HG02870 (cell line): ENCODE measurements at regions not wholly inside any gene's neighbourhood (a gene's known extent, or its start where the extent isn't known, plus 50 kb on each side); places are given as distances from the start of the nearest gene placed in this dataset.

Experiments
- ATAC-seq: cut with Tn5 transposase; IDR thresholded peaks from one replicate; pipeline ENCODE4 v1.9.1; 2021; ENCODE audit warnings: mild to moderate bottlenecking, moderate library complexity; ENCODE audit not compliant: unreplicated experiment

DNA sequence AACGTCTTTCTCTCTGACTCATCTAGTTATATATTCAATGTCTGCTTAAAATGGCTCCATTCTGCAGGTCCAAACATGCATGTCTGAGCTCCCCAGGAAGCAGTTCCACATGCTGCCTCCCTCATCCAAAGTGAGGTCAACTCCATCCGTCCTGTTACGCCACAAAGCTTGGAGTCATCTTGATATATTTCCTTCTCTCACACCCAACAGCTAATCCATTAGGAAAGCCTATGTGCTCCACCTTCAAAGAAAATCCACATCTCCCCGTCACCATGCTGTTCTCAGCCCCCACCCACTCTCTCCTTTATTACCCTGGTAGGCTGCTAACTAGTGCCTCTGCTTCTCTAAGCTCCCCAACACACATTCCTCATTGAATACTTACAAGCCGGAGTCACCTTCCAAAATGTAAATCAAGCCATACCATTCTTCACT is 130.2 kb upstream of the SYNDIG1 start:
- no peak for ATAC-seq

DNA sequence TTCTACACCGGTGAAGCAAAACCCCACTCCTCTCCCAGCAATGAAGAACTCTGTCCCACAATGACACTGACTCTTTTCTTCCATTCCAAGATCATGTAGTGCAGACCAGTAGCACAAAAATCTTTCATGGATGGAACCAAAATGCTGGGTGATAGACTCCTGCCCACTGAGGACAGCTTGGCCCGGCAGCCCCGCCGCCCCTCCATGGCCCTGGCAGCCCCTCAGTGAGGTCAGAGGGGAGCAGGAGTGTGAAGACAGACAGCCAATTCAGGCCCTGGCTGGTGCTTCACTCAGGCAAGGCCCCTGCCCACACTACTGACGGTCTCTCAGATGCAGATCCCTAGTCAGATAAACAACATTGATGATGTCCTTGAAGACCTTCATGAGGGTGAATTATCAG is 131.9 kb upstream of the SYNDIG1 start:
- ATAC-seq: no peak

DNA sequence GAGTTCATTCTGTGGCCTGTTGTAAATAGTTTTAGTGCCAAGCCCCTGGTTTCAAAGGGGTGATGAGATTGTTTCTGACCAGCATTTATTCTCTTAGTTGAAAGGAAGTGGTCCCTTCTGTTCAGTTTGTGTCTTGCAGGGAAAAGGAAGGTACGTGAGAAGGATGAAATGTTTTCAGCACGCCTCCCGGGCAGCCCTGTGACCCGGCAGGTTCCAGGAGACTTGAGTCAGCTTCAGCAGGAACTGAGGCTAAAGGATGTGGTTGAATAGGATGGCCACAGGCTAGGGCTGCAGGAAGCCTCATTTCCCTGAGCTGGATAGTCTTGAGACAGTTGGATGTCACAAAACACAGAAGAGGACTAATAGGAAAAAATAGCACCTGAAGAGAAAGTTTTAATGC is 132.4 kb upstream of the SYNDIG1 start:
- no peak for ATAC-seq

DNA sequence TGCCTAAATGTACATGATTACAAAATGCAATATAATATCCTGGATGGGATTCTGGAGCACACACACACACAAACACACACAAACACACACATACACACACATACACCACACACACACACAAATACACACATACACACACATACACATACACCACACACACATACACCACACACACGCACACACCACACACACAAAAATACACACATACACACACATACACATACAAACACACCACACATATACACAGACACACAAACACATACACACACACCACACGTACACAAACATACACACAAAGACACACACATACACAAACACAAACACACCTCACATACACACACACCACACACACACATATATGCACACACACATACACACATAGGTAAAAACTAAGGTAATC is 134.6 kb upstream of the SYNDIG1 start:
- ATAC-seq: no peak

DNA sequence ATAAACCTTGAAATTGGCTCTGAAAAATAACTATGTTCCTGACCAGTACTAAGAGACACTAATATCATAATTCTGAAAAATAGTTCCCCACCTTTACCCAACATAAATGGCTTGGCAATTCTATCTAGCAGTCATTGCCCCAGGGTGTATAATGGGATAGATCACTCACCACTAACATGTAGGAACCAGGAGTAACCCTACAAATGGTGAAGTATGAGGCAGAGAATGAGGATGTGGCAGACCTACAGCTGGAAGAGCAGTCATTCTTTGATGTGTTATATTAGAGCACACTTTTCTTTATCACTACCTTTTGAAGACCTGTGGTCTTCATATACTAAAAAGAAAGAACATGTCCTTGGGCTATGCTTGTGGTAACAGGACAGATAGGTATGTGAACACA is 136.5 kb upstream of the SYNDIG1 start:
- no peak for ATAC-seq

DNA sequence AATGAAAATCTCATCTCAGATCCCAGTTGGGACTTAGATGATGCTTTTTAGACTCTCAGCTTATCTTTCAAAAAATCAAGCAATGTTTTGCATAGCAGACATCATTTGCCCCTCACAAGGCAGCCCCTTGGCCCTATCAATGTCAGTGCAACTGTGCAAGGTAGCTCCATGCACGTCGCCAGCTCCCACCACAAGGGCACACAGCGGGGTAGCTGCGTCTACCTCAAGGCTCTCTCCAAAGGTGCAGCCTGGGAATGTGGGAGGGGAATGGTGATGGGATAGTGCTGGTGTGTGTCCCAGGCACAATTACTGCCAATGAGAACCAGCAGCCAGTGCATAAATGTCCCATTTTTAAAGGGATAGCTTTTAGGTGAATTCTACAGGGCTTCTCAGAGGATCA is 137.5 kb upstream of the SYNDIG1 start:
- ATAC-seq: no peak

DNA sequence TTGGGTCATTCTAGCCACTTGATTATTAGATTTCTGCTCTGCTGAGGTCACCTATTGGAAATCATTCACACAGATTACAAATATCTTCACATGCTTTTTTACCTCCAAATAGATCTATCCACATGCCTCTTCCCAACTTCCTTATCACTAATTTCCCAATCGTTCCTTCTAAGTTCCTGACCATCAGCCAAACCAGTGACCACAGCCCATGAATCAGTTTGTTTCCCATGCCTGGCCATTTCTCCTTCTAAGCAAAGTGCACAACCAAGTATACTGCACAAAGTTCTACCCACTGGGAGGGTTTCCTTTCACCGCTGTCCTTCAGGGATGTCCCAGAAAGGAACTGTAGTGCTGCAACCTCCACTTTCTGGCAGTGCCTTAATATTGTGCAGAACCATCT is 140.5 kb upstream of the SYNDIG1 start:
- ATAC-seq: no peak

DNA sequence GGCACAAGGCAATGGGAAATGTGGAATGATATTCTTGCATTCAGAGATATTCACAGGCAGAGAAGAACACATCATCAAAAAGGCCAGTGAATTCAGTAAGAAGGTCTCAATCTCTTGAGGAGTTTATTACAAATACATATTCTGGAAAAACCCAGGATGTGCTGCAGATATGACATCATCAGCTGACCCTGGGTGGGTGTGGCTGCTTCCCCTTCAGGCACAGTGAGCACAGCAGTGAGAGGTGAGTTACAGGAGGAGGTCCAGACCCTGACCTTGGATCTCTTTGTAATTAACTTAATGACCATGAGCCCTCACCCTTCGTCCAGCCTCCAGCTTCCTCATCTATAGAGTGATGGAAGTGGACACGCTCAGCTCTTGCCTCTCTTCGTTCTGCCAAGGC is 147.5 kb upstream of the SYNDIG1 start:
- ATAC-seq: no peak

DNA sequence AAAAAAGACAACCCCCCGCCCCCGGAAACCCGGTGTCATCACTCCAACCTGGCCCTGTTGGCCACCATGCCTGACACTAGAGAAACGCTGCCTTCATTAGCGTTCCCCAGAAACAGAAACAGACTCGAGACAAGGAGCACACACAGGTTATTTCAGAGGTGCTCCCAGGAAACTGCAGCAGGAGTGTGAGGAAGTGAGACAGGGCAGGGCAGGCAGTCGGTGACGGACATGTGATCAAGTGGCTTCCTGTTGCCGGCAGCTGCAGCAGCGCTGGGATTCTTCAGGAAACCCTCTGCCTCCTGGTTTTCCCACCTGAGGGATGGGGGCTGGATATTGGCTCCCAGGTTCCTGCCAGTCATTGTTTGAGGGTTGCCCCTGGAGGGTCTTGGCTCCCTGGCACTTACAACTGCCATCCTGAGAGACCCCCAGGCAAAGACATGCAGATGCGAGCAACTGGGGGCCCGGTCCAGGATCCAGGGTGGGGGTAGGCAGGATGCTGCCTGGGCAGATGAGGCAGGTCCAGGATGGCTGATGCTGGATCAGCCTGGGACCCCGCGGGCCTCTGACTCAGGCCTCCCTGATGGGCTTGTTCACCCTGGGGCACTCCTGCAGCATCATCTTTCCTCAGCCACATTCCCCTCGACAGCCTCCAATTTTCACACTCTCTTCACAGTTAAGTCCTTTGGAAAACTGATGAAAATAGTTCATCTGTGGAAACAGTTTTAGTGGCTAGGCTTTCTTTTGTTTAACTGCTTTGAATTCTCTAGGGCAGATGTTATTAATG is 150.7 kb upstream of the SYNDIG1 start:
- ATAC-seq: no peak

DNA sequence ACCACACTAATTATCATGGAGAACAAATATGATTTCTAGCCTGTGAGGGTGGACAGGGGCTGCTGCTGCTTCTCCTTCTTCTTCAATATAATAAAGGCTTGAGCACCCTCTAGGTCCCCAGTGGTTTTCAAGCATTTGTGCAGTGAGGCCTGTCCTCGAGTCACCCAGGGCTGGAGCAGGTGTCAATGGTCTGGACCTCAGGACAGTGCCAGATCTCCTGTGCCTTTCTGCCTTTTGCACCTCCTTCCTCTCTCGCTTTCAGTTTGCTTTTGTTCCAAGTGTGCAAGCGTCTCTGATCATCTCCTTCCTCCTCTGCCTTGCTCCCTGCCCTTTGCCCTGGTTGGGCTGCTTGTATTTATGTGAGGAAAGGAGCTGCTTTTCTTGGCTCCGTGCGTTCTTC is 152.2 kb upstream of the SYNDIG1 start:
- no peak for ATAC-seq

DNA sequence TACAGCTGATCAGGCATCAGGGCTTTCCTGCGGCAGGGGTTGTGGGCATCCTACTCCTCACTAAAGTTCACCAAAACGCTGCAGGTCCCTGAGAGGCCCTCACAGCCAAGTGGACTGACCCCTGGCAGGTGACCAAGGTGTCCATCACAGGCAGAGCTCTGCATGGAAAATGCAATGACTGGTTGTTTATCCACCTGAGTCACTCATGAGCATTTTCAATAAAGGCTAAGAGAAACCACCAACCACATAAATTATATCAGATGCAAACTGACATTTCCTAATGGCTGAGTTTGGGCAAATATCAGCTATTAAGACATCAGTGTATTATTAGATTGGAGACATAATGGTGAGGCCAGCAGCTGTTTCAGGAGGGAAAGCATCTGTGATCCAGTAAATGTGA is 152.7 kb upstream of the SYNDIG1 start:
- no peak for ATAC-seq

DNA sequence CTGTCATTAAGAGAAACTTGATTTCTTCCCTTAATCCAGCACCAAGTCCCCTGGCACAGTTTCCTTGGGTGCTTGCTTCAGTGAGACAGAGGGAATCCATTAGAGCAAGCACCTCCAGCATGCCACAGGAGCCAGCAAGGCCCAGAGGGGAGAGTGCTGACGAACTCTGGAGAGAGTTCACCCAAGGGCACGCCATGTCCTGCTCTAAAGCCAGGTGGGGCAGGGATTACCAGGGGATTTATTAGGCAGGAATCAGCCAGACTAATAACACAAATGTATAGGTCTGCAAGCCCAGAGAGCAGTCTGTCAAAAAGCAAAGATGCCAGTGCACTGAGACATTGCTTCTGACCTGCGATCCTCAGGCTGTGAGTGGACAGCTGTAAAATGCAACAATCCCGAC is 155.4 kb upstream of the SYNDIG1 start:
- no peak for ATAC-seq

DNA sequence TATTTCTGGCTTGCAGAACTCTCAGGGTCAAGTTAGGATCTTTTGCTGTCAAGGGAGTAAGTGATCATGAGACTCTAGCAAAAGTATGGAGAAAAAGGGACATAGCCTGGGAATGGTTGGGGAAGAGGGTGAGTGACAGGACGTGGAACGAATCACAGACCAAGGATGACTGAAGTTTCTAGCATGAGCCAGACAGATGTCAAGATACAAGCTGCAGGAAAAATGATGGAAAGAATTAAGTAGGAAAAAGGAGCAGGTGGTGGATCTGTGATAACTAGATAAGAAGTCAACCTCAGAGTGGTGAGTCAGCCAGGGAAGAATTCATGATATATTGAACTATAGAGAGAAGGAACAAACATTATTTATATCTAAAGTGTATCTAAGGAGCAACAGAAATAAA is 159.8 kb upstream of the SYNDIG1 start:
- no peak for ATAC-seq

DNA sequence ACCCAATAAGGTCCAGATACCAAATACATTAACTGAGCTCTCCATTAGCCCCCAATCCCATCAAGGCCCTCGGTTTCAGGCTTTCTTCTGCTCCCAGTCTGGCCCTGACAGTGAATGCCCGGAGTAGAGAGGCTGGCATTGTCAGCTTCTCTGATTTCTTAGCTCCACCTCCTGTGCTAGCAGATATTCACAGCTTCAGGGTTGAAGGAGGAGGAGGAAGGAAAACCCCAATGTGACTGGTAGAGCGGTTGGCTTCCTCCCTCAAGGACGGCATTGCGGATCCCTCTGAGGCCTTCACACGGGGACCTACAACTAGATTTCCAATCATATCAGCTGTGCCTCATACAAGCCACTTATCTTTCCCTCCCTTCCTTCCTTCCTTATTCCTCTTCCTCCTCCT is 164.1 kb upstream of the SYNDIG1 start:
- ATAC-seq: no peak

DNA sequence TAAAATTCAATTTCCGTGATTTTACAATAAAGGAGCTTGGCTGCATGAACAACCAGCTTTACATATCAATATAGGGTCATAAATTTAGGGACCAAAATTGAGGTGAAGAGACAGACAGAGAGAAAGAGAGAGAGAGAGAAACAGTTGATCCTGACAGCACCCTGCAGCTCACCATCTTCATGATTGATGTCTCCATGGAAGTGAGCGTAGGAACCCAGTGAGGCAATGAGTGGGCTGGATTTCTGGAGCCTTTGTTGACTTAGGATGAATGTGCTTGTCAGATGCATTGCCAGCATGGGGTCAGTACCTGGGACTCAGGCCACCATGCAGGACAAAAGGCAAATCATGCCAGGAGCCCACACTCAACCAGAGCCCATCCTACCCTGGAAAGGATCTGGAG is 165.1 kb upstream of the SYNDIG1 start:
- ATAC-seq: no peak

DNA sequence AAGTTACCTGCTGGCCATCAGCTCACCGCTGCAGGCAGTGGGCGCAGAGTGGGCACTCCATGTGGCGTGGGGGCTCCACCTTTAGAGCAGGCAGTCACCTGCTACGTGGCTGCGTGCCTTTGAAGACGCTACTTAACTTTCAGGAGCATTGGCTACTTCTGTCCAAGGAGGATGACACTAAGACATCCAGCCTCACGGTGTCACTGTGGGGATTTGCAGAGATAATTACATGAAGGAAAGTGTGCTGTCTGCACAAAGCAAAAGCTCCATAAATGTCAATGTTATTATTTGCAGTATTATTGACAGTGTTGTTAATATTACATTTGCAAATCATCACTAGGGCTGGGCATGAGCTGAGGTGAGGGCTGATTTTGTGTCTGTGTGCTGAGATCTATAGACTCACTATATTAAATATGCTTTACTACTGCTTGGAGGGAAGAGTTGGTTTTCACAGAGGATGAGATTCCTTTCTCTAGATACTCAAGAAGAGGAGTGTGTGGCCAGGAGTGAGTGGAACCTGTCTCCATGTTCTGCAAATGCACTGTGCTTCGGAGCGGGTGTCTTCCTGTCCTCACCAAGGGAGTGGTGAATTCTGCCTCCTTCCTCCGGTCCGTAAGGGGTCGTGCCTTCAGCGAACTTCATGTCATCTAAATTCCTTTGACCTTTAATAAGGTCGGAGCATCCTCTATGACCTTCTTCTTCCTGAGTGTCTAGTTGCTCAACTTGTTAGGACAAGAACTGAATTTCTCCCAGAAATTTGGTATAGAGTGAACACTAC is 165.8 kb upstream of the SYNDIG1 start:
- ATAC-seq: no peak

DNA sequence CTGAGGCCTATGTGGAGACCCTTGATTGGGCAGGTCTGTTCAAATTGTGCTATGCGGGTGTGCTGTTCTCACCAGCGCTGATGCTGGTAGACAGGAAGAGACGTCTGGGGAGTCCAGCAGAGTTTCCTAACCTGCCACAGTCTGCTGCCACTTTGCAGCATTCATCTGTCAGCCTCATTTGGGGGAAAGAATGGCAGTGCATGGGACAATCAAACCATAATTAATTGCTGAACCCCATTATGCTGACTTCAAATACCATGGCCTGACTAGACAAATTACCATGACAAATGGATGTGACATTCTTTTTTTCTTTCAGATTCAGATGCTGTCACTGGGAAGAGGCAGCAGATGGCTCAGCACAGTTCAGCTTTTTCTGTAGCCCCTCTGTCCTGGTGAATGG is 171.4 kb upstream of the SYNDIG1 start:
- no peak for ATAC-seq

DNA sequence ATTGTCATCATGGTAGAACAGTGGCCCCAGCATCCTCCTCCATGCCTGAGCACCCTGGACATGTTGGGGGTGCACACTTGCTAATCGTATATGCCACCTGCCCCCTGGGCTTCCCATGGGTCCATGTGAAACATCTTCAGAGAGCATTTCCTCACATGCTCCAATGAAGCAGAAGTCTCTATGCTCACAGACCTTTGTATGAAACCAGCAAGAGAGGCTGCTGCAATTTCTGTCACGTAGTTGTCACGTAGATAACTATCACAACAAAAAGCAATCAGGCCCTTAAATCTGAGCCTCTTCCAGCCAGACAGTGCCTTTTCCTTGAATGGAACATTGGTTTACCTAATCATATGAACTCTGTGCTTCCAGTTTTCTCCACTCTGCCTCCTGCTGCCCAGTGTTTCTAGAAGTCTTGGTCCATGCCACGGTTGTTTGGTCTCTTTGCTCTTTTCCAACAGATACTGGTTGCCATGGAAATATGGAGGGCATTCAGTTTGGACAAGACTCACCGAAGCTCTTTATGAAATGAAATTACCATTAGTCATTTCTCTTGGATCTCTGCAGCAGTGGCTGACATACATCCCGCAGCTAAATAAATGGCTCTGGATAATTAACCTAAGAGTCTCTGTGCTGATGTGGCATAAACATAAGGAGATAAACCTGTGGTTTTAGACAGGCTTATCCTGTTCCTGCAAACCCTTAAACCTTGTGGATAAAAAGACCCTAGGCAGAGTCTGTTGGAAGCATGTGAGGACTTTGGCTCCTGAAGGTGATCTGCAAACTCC is 172.8 kb upstream of the SYNDIG1 start:
- no peak for ATAC-seq

DNA sequence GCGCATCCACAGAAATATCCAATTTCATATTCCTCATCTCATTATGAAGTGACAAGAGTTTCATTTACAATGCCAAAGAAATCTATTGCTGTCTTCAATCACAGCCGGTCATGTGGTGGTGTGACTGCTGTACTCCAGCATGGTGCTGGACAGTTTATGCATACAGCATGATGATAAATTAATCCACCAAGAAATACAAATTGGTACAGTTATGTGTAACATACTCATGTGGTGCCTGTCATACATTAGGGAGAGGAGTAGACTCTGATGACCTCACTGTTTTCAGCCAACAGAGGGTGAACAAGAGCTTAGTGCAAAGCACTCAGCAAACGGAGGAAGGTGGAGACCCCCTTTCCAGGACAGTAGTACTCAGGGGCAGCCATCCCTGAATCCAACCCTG is 178.4 kb upstream of the SYNDIG1 start:
- ATAC-seq: no peak

DNA sequence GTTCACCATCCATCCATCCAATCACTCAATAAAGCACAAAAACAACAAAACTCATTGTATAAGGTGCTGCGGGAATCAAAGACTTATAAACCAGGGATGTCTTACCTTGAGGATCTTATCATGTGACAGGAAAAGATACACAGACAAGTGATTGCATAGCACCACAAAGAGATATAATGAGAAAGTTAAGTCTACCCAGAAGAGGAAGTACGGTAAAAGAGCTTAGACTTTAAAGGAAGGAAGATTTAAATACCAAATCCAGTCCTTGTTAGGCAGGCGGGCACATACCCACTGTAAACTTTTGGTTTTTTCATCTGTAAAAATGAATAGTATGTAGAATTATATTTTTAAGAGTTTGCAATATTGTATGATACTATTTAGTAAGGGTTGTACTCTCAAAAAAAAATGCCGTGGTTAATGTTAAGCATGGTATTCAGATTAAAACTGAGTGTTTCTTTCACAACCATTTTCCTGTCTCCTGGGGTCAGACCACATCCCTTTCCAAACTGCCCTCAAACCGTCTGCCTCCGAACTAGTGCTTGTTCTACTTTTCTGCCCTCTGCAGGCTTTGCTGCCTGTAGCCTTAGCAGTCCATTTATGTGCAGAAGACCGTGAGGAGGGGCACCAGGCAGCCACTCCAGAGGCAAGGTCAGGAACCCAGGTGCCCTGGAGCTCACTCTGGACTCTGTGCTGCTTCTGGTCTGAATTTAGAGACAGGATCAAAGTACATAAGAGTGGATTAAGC is 179.5 kb upstream of the SYNDIG1 start:
- no peak for ATAC-seq

DNA sequence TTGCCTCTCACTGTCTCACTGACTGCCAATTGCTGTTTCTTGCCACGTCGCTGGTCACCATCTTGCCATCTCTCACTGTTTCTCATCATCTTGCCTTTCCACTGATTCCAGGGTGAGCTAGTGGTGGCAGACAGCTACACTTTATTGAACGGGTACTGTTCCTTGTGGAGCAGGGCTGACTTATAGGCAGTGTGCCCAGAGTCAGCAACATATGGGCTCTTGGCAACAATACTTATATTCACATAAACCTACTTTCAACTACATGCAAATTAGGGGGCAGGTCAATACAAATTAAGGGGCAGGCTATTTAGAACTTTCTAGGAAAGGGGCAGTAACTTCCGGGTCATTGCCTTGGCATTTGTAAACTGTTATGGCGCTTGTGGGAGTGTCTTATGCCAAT is 186.2 kb upstream of the SYNDIG1 start:
- no peak for ATAC-seq
